Activated T-helper 1 cell treated with Interleukin-2 at 50 U/mL for 16 hours (primary cell): ENCODE measurements at regions not wholly inside any gene's neighbourhood (a gene's known extent, or its start where the extent isn't known, plus 50 kb on each side); places are given as distances from the start of the nearest gene placed in this dataset.

Experiments
- DNase-seq: peaks from one replicate; pipeline ENCODE4 v3.0.0-alpha.2; 2020; ENCODE audit warnings: low read depth

GRCh38 chr1:168782559-168783116 lies 53.6 kb upstream of the DPT start:
- no peak for DNase-seq

GRCh38 chr1:168783458-168784210 lies 54.6 kb upstream of the DPT start:
- DNase-seq = no peak

GRCh38 chr1:168786476-168787330 lies 57.7 kb upstream of the DPT start:
- no peak for DNase-seq

DNA sequence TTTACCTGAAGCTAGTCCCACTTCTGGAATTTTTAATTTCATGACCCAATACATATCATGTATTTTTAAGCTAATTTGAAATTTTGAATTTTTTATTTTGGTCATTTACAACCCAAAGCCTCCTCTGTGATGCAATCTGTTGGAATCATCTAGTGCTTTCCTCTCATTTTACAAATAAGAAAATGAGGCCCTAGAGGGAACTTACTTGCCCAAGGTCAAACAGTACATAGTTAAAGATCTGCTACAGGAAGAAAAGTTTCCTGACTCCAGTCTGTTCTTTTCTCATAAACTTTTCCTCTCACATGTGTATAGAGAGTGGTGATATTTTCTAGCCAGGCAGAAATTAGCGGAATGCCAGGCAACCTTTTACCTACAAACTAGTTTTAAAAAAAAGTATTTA lies 59.3 kb upstream of the DPT start:
- no peak for DNase-seq

GRCh38 chr1:168789501-168789900 lies 60.5 kb upstream of the DPT start:
- no peak for DNase-seq

DNA sequence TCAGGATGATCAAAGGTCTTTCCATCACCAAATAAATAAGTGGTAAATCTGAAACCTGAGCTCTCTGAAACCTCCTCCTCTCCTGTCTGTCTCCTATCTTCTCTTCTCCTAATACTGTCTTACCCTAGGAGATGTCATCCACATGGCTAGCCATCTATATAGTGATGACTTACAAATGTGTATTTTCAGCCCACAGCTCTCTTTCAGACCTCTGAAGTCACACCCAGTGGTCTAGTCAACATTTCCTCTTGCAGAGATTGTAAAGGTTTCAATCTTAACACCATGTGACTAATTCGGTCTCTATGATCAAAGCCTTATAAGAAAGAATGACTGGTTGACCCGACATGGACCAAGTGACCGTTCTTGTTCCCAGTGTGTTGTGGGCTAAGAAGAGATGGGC lies 63.1 kb upstream of the DPT start:
- no peak for DNase-seq

- no peak for DNase-seq
Measured at GRCh38 chr1:168792592-168793125, 63.7 kb upstream of the DPT start.

GRCh38 chr1:168794057-168794456 lies 65.1 kb upstream of the DPT start:
- no peak for DNase-seq

DNA sequence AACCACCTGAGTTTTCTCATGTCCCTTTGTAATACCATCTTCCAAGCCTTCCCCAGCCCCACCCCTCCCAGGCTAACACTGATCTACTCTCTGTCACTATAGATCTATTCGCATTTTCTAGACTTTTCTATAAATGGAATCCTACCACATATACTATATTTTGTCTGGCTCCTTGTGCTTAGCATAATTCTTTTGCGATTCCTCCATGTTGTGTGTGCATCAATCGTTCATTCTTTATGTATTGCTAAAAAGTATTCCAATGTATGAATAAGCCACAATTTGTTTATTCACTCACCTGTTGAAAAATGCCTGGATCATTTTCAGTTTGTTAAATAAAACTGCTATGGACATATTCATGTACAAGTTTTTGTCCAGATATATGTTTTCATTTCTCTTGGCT lies 66.7 kb upstream of the DPT start:
- no peak for DNase-seq

DNA sequence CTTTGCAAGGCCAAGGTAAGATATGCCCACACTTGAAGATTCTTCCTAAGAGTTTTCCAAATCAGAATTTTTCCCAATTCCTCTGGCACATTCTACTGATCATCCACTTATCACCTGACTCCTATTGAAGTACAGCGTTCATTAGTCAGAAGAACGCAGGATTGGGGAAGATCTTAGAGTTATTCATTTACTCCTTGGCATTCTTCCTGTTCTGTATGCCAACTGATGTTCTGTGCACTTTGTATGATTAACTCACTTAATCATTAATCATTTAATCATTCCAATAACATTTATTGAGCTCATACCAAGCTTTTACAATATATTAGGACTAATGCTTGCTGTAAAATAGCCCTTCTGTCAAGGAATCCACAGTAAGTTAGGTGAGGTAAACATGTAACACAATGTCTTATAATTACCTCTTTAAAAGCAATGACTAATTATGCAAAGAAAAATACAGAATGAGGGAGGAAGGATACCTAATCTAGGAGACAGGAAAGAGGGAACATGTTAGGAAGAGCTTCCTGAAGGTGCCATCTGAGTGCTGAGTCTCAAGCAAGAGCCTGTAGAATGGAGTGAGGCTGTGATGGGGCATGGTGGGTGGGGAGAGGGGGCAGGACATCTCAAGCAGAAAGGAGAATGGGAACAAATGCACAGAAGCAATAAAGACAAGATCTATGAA lies 71.1 kb upstream of the DPT start:
- no peak for DNase-seq

DNA sequence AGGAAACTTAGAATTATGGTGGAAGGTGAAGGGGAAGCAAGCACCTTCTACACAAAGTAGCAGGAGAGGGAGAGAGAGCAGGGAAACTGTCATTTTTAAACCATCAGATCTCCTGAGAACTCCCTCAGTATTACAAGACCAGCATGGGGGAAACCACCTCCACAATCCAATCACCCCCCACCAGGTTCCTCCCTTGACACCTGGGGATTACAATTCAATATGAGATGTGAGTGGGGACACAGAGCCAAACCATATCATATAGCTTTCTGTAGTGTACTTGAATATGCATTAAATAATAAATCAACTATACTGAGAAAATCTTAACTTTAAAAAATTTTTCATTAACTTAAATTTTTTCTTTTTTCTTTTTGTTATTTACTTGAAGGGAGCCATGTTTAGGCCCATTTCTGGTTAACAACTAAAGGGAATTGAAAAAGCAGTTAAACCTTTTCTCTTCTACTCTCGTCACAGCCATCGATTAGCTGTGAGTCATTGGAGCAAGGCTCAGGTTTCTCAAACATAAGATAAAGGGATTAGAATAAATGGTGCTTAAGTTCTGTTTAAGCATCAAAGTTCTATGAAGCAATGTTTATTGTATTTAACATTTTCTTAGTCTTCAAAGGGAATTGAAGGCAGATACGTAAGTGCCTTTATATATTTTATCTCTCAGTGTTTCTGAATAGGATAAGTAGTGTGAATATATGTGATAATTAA lies 72.2 kb upstream of the DPT start:
- no peak for DNase-seq

DNA sequence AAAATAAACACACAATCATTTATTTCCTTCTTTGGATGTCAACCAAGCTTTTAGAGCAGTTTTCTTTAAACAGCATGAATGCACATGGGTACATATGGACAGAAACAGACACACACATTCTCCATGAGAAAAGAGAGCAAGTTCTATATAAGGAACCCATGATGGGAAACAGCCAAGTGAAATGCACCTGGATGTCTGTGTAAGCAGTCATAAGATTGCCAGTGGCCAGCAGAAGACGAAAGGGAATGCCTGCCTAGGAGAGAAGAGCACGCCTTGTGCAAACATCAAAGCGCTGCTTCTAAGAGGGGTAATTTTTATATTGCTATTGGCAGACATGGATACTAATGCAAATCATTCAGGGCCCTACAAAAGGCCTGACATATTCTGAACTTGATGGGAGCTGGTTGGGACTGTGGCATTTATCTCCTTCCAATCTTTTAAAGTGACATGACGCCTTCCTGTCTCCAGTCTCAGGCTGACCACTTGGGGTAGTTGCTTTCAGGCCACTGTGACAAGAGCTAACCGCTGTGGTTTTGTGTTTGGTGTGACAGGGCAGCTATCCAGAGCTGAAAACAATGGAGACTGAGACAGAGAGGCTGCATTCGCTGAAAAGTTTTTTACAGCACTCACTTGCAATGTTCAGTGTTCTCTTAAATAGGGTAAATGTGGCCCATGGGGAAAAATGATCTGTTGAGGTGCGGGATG lies 75.0 kb upstream of the DPT start:
- DNase-seq = no peak

GRCh38 chr1:168806952-168807351 lies 77.9 kb upstream of the DPT start:
- DNase-seq = no peak

- no peak for DNase-seq
Measured at GRCh38 chr1:168811176-168811575, 82.2 kb upstream of the DPT start.

DNA sequence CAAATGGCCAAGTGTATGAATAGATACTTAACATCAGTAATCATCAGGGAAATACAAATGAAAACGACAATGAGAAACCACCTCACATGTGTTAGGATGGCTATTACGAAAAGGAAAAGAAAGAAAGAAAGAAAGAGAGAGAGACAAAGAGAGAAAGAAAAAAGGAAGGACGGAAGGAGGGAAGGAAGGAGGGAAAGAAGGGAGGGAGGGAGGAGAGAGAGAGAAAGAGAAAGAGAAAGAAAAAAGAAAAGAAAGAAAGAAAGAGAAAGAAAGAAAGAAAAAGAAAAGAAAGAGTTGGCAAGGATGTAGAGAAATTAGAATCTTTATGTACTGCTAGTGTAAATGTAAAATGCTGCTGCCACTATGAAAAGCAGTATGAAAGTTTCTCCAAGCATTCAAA lies 90.7 kb upstream of the DPT start:
- no peak for DNase-seq

- no peak for DNase-seq
Measured at GRCh38 chr1:168821434-168821833, 92.4 kb upstream of the DPT start.

GRCh38 chr1:168822911-168823310 lies 93.9 kb upstream of the DPT start:
- no peak for DNase-seq

DNA sequence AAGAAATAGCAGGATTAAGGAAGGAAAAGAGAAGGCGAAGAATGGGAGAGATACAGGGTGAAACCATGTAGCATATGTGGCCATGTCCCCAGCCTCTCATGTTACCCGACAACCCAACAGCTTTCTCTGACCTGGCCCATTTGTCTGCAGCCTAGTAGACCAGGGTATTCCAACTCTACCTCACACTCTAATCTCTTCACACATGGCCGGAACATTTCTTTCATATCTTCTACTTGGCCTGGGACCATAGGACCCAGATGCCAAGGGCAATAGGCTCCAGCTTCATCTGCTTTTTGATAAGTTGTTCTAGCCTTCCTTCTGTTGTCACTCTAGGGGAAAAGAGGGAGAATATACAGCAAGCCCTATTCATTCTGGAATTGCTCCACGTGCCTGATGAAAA lies 95.0 kb upstream of the DPT start:
- DNase-seq = no peak

DNA sequence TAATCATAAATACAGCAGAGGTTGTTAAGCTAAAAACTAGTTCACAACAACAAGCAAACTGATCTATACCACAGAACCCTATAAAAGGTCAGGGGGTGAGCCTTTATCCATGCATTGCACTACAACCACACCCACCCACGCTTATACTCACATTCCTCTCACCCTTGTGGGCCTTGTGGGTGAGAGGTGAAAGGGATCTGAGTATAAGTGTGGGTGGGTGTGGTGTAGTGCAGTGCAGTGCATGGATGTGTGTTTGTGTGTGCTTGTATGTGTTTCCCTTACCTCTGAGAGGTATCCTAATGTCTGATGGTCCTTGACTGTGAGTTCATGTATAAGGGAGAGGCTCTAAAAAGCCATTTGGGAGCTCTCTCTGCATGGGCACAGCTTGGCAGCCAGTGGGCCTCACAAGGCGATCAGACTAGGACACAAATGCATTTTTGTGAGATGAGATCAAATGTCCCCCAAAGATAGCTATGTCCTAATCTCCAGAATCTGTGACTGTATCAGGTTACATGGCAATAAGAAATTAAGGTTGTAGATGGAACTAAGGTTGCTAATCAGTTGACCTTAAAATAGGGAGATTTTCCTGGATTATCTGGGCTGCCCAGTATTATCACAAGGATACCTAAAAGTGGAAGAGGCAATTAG lies 95.5 kb upstream of the DPT start:
- DNase-seq = no peak

GRCh38 chr1:168825129-168825528 lies 96.1 kb upstream of the DPT start:
- DNase-seq = no peak

DNA sequence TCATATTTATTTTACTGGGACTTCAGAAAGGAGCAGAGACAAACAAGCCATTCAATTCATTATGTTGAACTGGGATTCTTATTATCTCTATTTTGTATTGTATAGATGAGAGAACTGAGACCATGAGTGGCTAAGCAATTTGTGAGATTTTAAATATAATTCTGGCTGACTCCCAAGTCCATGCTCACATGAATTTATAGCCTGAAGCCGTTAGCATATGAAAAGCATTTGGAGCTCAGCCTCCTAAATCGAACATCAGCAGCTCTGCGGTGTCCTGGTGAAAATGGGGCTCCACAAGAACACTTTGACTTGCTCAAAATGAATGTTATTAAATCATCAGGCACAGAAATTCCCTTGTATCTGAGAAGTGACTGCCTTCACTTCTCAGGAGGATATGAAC lies 96.8 kb upstream of the DPT start:
- no peak for DNase-seq
